WTC11 (cell line): ENCODE measurements at regions not wholly inside any gene's neighbourhood (a gene's known extent, or its start where the extent isn't known, plus 50 kb on each side); places are given as distances from the start of the nearest gene placed in this dataset.

Experiments
- ATF2 ChIP-seq: sonication (generic); formaldehyde crosslinking; IDR thresholded peaks from 2 replicates; pipeline ENCODE4 v1.8.1; 2022; ENCODE audit warnings: low read depth, missing genetic modification reagents, borderline replicate concordance
- ATF3 ChIP-seq: sonication (generic); formaldehyde crosslinking; conservative IDR thresholded peaks from 2 replicates; pipeline ENCODE4 v1.8.1; 2022; ENCODE audit warnings: mild to moderate bottlenecking, missing genetic modification reagents
- CREM ChIP-seq: sonication (generic); formaldehyde crosslinking; IDR thresholded peaks from 2 replicates; pipeline ENCODE4 v1.8.1; 2022; ENCODE audit warnings: mild to moderate bottlenecking, missing genetic modification reagents, moderate library complexity
- CTCF ChIP-seq: fragments of 200-600 bp; IDR thresholded peaks from 2 replicates; pipeline ENCODE4 v1.8.0; 2022; ENCODE audit warnings: antibody characterized with exemption
- FOXJ3 ChIP-seq: sonication (generic); formaldehyde crosslinking; IDR thresholded peaks from 2 replicates; pipeline ENCODE4 v1.9.0; 2021; ENCODE audit warnings: missing genetic modification reagents, mild to moderate bottlenecking, borderline replicate concordance
- HMGXB4 ChIP-seq: sonication (generic); formaldehyde crosslinking; IDR thresholded peaks from 2 replicates; pipeline ENCODE4 v1.8.1; 2023; ENCODE audit warnings: mild to moderate bottlenecking, moderate library complexity, missing genetic modification reagents
- JUN ChIP-seq: sonication (generic); formaldehyde crosslinking; IDR thresholded peaks from 2 replicates; pipeline ENCODE4 v1.8.0; 2023; ENCODE audit warnings: mild to moderate bottlenecking, missing genetic modification reagents
- NFE2L1 ChIP-seq: sonication (generic); formaldehyde crosslinking; IDR thresholded peaks from 2 replicates; pipeline ENCODE4 v1.8.1; 2023; ENCODE audit warnings: missing genetic modification reagents
- NFYB ChIP-seq: sonication (generic); formaldehyde crosslinking; conservative IDR thresholded peaks from 2 replicates; pipeline ENCODE4 v1.8.0; 2022; ENCODE audit warnings: low read depth, missing genetic modification reagents
- RELA ChIP-seq: sonication (generic); formaldehyde crosslinking; IDR thresholded peaks from 2 replicates; pipeline ENCODE4 v1.8.1; 2022; ENCODE audit warnings: missing genetic modification reagents, mild to moderate bottlenecking, borderline replicate concordance
- ZBTB21 ChIP-seq: sonication (generic); formaldehyde crosslinking; IDR thresholded peaks from 2 replicates; pipeline ENCODE4 v1.8.1; 2023; ENCODE audit warnings: mild to moderate bottlenecking, missing genetic modification reagents, borderline replicate concordance
- ZNF138 ChIP-seq: sonication (generic); formaldehyde crosslinking; conservative IDR thresholded peaks from 2 replicates; pipeline ENCODE4 v1.8.1; 2022; ENCODE audit warnings: mild to moderate bottlenecking, moderate library complexity, missing genetic modification reagents
- TF ChIP-seq, protein P1 (sequence below): sonication (generic); formaldehyde crosslinking; IDR thresholded peaks from 2 replicates; pipeline ENCODE4 v1.8.0; 2022; ENCODE audit warnings: mild to moderate bottlenecking, missing genetic modification reagents

DNA sequence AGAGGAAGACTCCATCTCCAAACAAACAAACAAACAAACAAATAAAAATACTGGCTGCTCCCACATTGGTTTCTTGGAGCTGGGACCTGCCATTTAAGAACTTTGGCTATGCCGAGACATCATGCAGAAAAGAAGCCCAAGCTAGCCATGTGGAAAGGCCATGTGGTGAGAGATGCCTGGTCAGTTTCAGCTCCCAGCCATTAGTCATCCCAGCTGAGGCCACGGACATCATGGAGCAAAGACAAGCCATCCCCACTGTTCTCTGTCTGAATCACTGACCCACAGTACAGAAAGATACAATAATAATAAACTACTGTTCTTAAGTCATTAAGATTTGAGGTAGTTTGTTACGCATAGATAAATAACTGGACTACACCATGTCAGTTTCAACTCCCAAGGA is 70.0 kb upstream of the PCBD1 start:
- no peak for TF ChIP-seq CTCF
- no peak for TF ChIP-seq ZBTB21 (CRISPR knock-in tag)
- no peak for TF ChIP-seq HMGXB4 (CRISPR knock-in tag)
- TF ChIP-seq RELA (CRISPR knock-in tag) = no peak
- TF ChIP-seq CREM (CRISPR knock-in tag) = no peak
- TF ChIP-seq JUN = no peak
- no peak for TF ChIP-seq NFE2L1 (CRISPR knock-in tag)
- TF ChIP-seq, protein P1, sequence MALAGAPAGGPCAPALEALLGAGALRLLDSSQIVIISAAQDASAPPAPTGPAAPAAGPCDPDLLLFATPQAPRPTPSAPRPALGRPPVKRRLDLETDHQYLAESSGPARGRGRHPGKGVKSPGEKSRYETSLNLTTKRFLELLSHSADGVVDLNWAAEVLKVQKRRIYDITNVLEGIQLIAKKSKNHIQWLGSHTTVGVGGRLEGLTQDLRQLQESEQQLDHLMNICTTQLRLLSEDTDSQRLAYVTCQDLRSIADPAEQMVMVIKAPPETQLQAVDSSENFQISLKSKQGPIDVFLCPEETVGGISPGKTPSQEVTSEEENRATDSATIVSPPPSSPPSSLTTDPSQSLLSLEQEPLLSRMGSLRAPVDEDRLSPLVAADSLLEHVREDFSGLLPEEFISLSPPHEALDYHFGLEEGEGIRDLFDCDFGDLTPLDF = no peak
- TF ChIP-seq ATF2 (CRISPR knock-in tag) = no peak
- TF ChIP-seq NFYB (CRISPR knock-in tag) = no peak
- TF ChIP-seq FOXJ3 (CRISPR knock-in tag) = no peak
- no peak for TF ChIP-seq ATF3
- TF ChIP-seq ZNF138 (CRISPR knock-in tag) = no peak
